ENCODE measurements at regions not wholly inside any gene's neighbourhood (a gene's known extent, or its start where the extent isn't known, plus 50 kb on each side); places are given as distances from the start of the nearest gene placed in this dataset.

DNA sequence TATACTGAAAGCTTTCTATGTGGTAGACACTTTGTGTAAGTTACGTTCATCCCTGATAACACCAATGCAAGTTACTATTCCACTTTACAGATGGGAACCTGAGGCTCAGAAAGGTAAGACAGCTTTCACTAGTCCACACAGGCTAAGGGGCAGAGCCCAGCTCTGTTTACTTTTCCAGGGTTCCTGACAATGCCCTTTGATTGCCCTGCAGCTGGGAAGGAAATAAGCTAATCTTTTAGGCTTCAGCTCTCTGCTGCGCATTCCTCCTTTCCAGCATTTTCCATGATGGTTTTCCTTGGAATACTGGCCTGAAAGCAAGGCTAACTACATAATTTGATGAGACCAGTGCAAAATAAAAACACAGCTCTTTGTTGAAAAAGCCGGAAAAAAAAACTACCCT is 185.7 kb upstream of the BTG1 start:
- no peaks in the 10 kb centered on the region for H3K79me2 ChIP-seq (ENCODE audit: insufficient read depth)
- H3K4me1 ChIP-seq (ENCODE audit: control insufficient read depth in 1 of 2, insufficient read depth in 2 of 2, low read depth in 1 of 2, low read length in 1 of 2): no peaks in the 10 kb centered on the region; a peak in 1 of 4 replicates
- no peak overlapping the region for H3K4me3 ChIP-seq (ENCODE audit: low read depth in 2 of 2, low read length in 1 of 2)
- 78% methylated on average over 3 of the region's 3 CpGs for WGBS (ENCODE audit: low lambda C conversion rate)
- no peaks in the 10 kb centered on the region for H3K9me2 ChIP-seq
- no peak for DNase-seq
- H4K20me1 ChIP-seq (ENCODE audit: insufficient read depth): no peaks in the 10 kb centered on the region
- no peaks in the 10 kb centered on the region for H3F3A ChIP-seq (replicated peaks; ENCODE audit: insufficient read depth)
- POLR2A ChIA-PET: no interaction called here
- H3K4me2 ChIP-seq: no peak overlapping the region
- no peaks in the 10 kb centered on the region; the same call in 1 of the 2 replicates for H3K27me3 ChIP-seq (ENCODE audit: insufficient read depth)
- TF ChIP-seq POLR2AphosphoS5 (IDR thresholded peaks at IDR 0.05; ENCODE audit: low read depth, low read length): no peak
- no peak for TF ChIP-seq CHD2 (IDR thresholded peaks at IDR 0.05; ENCODE audit: low read length, partially characterized antibody)
- TF ChIP-seq MEF2A (IDR thresholded peaks at IDR 0.05; ENCODE audit: borderline replicate concordance, low read depth): no peak
- TF ChIP-seq FOXM1 (IDR thresholded peaks at IDR 0.05; ENCODE audit: low read depth): no peak
- TF ChIP-seq FOXJ3 (CRISPR knock-in tag; IDR thresholded peaks at IDR 0.05): no peak
- CTCF ChIA-PET: interaction anchor here (1.4 kb wide), 1 partner anchor 1353 kb away, joined by 3 read pairs; no protein-coding TSS in a partner anchor
- no peaks in the 10 kb centered on the region for H3K9me3 ChIP-seq
- H3K27ac ChIP-seq (ENCODE audit: low read depth in 2 of 2, low read length in 1 of 2): no peak overlapping the region
- H2AFZ ChIP-seq (ENCODE audit: low read depth): no peak overlapping the region
- H3K36me3 ChIP-seq (replicated peaks in 1 of 2; ENCODE audit: control insufficient read depth in 1 of 2, insufficient read depth in 2 of 2, low read length in 1 of 2): no peaks in the 10 kb centered on the region
- no peak overlapping the region for H3K9ac ChIP-seq

DNA sequence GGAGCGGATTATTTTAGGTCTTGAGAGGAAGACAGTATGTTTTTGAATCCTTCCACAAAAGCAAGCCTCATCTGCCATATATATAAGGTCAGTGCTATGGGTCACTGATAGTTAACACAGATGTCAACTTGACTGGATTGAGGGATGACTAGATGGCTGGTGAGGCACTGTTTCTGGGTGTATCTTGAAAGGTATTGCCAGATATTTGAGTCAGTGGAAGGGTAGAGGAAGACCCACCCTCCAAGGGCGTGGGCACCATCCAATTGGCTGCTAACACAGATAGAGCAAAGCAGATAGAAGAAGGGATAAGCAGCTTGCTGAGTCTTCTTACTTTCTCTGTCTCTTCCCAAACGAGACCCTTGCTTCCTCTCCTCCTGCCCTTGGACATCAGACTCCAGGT is 185.0 kb upstream of the BTG1 start:
- Histone ChIP-seq H3K4me3 (ENCODE audit: low read depth in 2 of 2, low read length in 1 of 2) (no peak overlapping the region), H3K9ac (no peak overlapping the region), H3K4me1 (ENCODE audit: control insufficient read depth in 1 of 2, insufficient read depth in 2 of 2, low read depth in 1 of 2, low read length in 1 of 2) (no peaks in the 10 kb centered on the region; a peak in 1 of 4 replicates), H3K4me2 (no peak overlapping the region), H4K20me1 (ENCODE audit: insufficient read depth) (no peaks in the 10 kb centered on the region), H3K9me3 (no peaks in the 10 kb centered on the region), H3K9me2 (no peaks in the 10 kb centered on the region), H3K27me3 (ENCODE audit: insufficient read depth) (no peaks in the 10 kb centered on the region; the same call in 1 of the 2 replicates), H2AFZ (ENCODE audit: low read depth) (no peak overlapping the region), H3K79me2 (ENCODE audit: insufficient read depth) (no peaks in the 10 kb centered on the region), H3F3A (replicated peaks; ENCODE audit: insufficient read depth) (no peaks in the 10 kb centered on the region), H3K36me3 (replicated peaks in 1 of 2; ENCODE audit: control insufficient read depth in 1 of 2, insufficient read depth in 2 of 2, low read length in 1 of 2) (no peaks in the 10 kb centered on the region), H3K27ac (ENCODE audit: low read depth in 2 of 2, low read length in 1 of 2) (no peak overlapping the region)
- ChIA-PET CTCF (no interaction called here), POLR2A (no interaction called here)
- DNase-seq: no peak
- TF ChIP-seq JUND (IDR thresholded peaks at IDR 0.05): no peak
- WGBS (ENCODE audit: low lambda C conversion rate): 44% methylated on average over 3 of the region's 3 CpGs

DNA sequence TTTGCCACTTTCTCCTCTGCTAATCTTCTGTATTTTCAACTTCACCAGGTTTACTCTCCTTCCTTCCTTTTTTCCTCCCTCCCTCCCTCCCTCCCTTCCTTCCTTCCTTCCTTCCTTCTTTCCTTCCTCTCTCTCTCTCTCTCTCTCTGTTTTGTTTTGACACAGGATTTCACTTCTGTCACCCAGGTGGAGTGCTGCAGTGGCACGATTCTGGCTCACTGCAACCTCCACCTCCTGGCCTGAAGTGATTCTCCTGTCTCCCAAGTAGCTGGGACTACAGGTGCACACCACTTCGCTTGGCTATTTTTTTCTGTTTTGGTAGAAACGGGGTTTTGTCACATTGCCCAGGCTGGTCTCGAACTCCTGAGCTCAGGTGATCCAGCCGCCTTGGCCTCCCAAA is 181.2 kb upstream of the BTG1 start:
- Histone ChIP-seq H4K20me1 (ENCODE audit: insufficient read depth) (no peaks in the 10 kb centered on the region), H3K79me2 (ENCODE audit: insufficient read depth) (no peaks in the 10 kb centered on the region)
- POLR2A ChIA-PET: no interaction called here

More for the DNA sequence above, 181.2 kb upstream of the BTG1 start:
- Histone ChIP-seq H3K9me2 (no peaks in the 10 kb centered on the region), H3K4me3 (ENCODE audit: low read depth in 2 of 2, low read length in 1 of 2) (no peak overlapping the region), H2AFZ (ENCODE audit: low read depth) (no peak overlapping the region), H3K36me3 (replicated peaks in 1 of 2; ENCODE audit: control insufficient read depth in 1 of 2, insufficient read depth in 2 of 2, low read length in 1 of 2) (no peaks in the 10 kb centered on the region), H3K9ac (no peak overlapping the region), H3K27me3 (ENCODE audit: insufficient read depth) (no peaks in the 10 kb centered on the region; the same call in 1 of the 2 replicates), H3K9me3 (no peaks in the 10 kb centered on the region), H3K4me2 (no peak overlapping the region), H3F3A (replicated peaks; ENCODE audit: insufficient read depth) (no peaks in the 10 kb centered on the region), H3K4me1 (ENCODE audit: control insufficient read depth in 1 of 2, insufficient read depth in 2 of 2, low read depth in 1 of 2, low read length in 1 of 2) (no peaks in the 10 kb centered on the region), H3K27ac (ENCODE audit: low read depth in 2 of 2, low read length in 1 of 2) (no peak overlapping the region)
- TF ChIP-seq RFX5 (IDR thresholded peaks at IDR 0.05; ENCODE audit: low read length) (no peak), RCOR1 (IDR thresholded peaks at IDR 0.05; ENCODE audit: low read length) (no peak), GABPA (IDR thresholded peaks at IDR 0.05; ENCODE audit: low read depth) (no peak), TAF1 (IDR thresholded peaks at IDR 0.05; ENCODE audit: borderline replicate concordance, low read depth, low read length) (no peak), POLR2AphosphoS5 (IDR thresholded peaks at IDR 0.05; ENCODE audit: low read depth, low read length) (no peak), ELF1 (IDR thresholded peaks at IDR 0.05) (no peak), EP300 (IDR thresholded peaks at IDR 0.05; ENCODE audit: borderline replicate concordance in 1 of 2, low read depth in 1 of 2, low read length in 1 of 2) (no peak), FOSL2 (IDR thresholded peaks at IDR 0.05; ENCODE audit: borderline replicate concordance, low read depth) (no peak), MEF2A (IDR thresholded peaks at IDR 0.05; ENCODE audit: borderline replicate concordance, low read depth) (no peak), RAD21 (IDR thresholded peaks at IDR 0.05; ENCODE audit: low read length) (no peak), FOXJ3 (CRISPR knock-in tag; IDR thresholded peaks at IDR 0.05) (no peak), SIN3A (IDR thresholded peaks at IDR 0.05; ENCODE audit: borderline replicate concordance, low read depth, low read length) (no peak), NFIC (IDR thresholded peaks at IDR 0.05; ENCODE audit: borderline replicate concordance) (no peak), FOXM1 (IDR thresholded peaks at IDR 0.05; ENCODE audit: low read depth) (no peak), YY1 (IDR thresholded peaks at IDR 0.05; ENCODE audit: low read depth) (no peak)
- TF ChIP-seq, protein P1, sequence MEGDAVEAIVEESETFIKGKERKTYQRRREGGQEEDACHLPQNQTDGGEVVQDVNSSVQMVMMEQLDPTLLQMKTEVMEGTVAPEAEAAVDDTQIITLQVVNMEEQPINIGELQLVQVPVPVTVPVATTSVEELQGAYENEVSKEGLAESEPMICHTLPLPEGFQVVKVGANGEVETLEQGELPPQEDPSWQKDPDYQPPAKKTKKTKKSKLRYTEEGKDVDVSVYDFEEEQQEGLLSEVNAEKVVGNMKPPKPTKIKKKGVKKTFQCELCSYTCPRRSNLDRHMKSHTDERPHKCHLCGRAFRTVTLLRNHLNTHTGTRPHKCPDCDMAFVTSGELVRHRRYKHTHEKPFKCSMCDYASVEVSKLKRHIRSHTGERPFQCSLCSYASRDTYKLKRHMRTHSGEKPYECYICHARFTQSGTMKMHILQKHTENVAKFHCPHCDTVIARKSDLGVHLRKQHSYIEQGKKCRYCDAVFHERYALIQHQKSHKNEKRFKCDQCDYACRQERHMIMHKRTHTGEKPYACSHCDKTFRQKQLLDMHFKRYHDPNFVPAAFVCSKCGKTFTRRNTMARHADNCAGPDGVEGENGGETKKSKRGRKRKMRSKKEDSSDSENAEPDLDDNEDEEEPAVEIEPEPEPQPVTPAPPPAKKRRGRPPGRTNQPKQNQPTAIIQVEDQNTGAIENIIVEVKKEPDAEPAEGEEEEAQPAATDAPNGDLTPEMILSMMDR (IDR thresholded peaks at IDR 0.05): no peak
- TF ChIP-seq, protein P2, sequence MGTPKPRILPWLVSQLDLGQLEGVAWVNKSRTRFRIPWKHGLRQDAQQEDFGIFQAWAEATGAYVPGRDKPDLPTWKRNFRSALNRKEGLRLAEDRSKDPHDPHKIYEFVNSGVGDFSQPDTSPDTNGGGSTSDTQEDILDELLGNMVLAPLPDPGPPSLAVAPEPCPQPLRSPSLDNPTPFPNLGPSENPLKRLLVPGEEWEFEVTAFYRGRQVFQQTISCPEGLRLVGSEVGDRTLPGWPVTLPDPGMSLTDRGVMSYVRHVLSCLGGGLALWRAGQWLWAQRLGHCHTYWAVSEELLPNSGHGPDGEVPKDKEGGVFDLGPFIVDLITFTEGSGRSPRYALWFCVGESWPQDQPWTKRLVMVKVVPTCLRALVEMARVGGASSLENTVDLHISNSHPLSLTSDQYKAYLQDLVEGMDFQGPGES (IDR thresholded peaks at IDR 0.05; ENCODE audit: low read depth, low read length): no peak
- CTCF ChIA-PET: no interaction called here
- no peak for DNase-seq
- 53% methylated on average over 5 of the region's 5 CpGs for WGBS (ENCODE audit: low lambda C conversion rate)
